GM12872 (cell line): ENCODE measurements at regions not wholly inside any gene's neighbourhood (a gene's known extent, or its start where the extent isn't known, plus 50 kb on each side); places are given as distances from the start of the nearest gene placed in this dataset.

Experiments used
- CTCF ChIP-seq: IDR thresholded peaks from 3 replicates; pipeline ENCODE4 v1.5.1; 2011; ENCODE audit warnings: low read depth, mild to moderate bottlenecking, low read length, moderate library complexity; ENCODE audit not compliant: insufficient read depth

DNA sequence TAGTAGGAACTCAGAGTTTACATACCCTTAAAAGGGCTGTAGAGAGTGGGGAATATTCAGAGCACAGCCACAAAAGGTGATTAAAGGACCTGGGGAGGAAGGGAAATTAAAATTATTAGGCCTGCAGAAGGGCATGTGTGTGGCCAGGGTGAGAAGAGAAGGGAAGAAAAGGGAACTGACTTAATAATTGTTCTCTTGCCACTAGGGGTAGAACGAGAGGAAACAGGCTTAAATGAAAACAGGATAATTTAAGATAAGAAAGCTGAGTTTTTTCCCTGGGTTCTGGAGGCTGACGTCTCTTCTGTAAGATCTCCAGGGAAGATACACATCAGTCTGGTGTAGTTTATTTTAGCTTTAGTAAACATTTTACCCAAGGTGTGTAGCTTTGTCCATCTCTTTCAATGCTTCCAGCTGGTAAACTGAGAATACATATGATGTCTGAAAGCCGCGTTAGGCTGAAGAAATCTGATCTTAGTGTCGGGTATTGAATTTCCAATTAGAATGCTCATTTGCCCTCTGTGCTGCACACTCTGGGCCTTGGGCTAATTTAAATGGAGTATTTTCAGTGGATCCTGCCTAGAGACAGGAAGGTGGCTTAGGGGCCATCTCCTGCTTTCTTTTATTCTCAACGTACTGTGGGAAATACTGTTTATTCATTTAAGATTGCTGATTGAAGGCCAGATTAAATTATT lies 416.8 kb downstream of the TMEM38B start:
- TF ChIP-seq CTCF = no peak

DNA sequence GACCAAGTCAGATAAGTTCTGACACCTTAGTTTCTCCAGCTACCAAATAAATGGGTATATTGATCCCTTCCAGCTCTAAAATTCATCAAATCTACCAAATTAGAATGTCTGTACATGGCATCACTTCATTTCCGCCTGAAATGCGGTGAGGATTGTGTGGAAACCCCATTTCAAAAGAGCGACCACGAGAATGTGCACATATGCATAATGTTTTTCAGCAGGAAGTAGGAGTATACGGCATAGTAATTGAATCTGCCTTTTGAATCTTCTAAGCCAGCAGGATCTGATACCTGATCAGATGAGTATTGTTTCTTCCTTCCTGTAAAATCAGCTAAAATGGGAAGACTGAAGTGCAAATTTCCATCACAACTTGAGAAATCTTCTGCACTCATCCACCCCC lies 418.6 kb downstream of the TMEM38B start:
- TF ChIP-seq CTCF = no peak

GRCh38 chr9:106119176-106119575 lies 424.8 kb downstream of the TMEM38B start:
- TF ChIP-seq CTCF = no peak

DNA sequence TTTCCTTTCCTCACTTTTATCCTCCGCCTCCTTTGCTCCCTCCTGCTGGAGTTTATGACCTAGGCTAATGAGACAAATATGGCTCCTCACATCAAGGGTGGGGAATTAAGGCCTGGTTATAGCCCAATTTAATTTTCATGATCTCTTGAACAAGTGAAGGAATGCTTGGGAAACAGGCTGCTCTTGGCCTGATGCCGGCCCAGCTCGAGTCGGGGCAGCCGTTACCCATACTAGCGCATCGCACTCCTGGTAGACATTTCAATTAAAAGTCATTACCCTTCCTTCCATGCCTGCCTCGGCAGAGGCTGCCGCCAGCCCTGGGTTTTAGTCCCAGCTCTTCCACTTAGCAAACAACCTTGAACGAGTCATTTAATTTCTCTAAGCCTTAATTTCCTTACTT lies 425.7 kb downstream of the TMEM38B start:
- TF ChIP-seq CTCF = no peak

DNA sequence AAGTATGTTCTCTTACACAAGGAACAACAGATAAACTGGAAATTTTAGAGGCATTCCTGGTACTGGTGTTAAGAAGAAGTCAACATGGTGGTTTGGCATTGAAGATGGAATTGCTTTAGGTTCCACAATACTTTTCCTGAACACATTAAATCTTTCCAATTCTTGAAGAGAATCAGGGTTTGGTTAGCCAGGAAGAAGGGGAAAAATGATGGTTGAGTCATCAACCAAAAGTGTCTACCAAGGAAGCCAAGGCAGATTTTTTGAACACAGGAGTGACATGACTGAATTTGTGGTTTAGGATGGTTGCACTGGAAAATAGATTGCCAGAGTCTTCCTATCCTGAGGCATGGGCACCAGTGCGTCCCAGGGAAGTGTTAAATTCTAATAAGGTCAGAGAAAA lies 433.4 kb downstream of the TMEM38B start:
- no peak for TF ChIP-seq CTCF

DNA sequence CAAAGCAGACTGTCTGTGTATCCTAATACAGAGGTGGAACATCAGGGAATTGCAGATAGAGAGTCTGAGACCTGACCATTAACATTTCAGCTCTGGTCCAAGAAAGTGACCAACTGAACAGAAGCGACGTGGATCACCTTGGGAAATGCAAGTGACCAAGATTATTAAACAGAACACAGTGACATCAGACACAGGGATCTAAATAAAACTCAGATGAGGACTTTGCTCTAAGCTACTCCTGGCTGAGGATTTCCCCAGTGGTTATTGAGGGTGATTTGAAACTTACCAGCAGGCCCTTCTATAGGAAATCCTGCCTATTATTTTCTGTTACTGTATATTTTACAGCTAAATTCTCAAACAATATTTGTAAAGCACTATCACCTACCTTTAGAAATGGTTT lies 436.0 kb downstream of the TMEM38B start:
- no peak for TF ChIP-seq CTCF

GRCh38 chr9:106143781-106144180 lies 449.4 kb downstream of the TMEM38B start:
- TF ChIP-seq CTCF = no peak
